ENCODE measurements at regions not wholly inside any gene's neighbourhood (a gene's known extent, or its start where the extent isn't known, plus 50 kb on each side); places are given as distances from the start of the nearest gene placed in this dataset.

GRCh38 chr14:46063872-46064271 lies 587.7 kb downstream of the RPL10L start:
- Histone ChIP-seq H3K4me3 (ENCODE audit: low read length in 3 of 3) (no peak overlapping the region), H3K36me3 (ENCODE audit: control insufficient read depth in 3 of 3, insufficient read depth in 3 of 3, low read length in 3 of 3) (no peaks in the 10 kb centered on the region), H3K27me3 (ENCODE audit: control insufficient read depth in 3 of 3, insufficient read depth in 3 of 3, low read length in 3 of 3) (no peaks in the 10 kb centered on the region), H3K27ac (ENCODE audit: low read depth, low read length) (no peak overlapping the region), H3K4me1 (ENCODE audit: control insufficient read depth in 3 of 3, insufficient read depth in 3 of 3, low read length in 3 of 3) (no peaks in the 10 kb centered on the region), H3K9me3 (ENCODE audit: control insufficient read depth in 3 of 3, low read length in 3 of 3) (no peaks in the 10 kb centered on the region), H3K9ac (ENCODE audit: low read depth in 1 of 3, low read length in 3 of 3) (no peak overlapping the region)

GRCh38 chr14:46058964-46059563 lies 592.5 kb downstream of the RPL10L start:
- H3K27ac ChIP-seq (ENCODE audit: low read depth, low read length) = no peak overlapping the region
- no peaks in the 10 kb centered on the region for H3K27me3 ChIP-seq (ENCODE audit: control insufficient read depth in 3 of 3, insufficient read depth in 3 of 3, low read length in 3 of 3)
- no peaks in the 10 kb centered on the region for H3K4me1 ChIP-seq (ENCODE audit: control insufficient read depth in 3 of 3, insufficient read depth in 3 of 3, low read length in 3 of 3)
- no peak overlapping the region for H3K9ac ChIP-seq (ENCODE audit: low read depth in 1 of 3, low read length in 3 of 3)
- H3K9me3 ChIP-seq (ENCODE audit: control insufficient read depth in 3 of 3, low read length in 3 of 3) = no peaks in the 10 kb centered on the region
- H3K36me3 ChIP-seq (ENCODE audit: control insufficient read depth in 3 of 3, insufficient read depth in 3 of 3, low read length in 3 of 3) = no peaks in the 10 kb centered on the region
- no peak overlapping the region for H3K4me3 ChIP-seq (ENCODE audit: low read length in 3 of 3)

- Histone ChIP-seq H3K36me3 (ENCODE audit: control insufficient read depth in 3 of 3, insufficient read depth in 3 of 3, low read length in 3 of 3) (no peaks in the 10 kb centered on the region), H3K4me1 (ENCODE audit: control insufficient read depth in 3 of 3, insufficient read depth in 3 of 3, low read length in 3 of 3) (no peaks in the 10 kb centered on the region), H3K27ac (ENCODE audit: low read depth, low read length) (no peak overlapping the region), H3K27me3 (ENCODE audit: control insufficient read depth in 3 of 3, insufficient read depth in 3 of 3, low read length in 3 of 3) (no peaks in the 10 kb centered on the region), H3K9me3 (ENCODE audit: control insufficient read depth in 3 of 3, low read length in 3 of 3) (no peaks in the 10 kb centered on the region), H3K4me3 (ENCODE audit: low read length in 3 of 3) (no peak overlapping the region), H3K9ac (ENCODE audit: low read depth in 1 of 3, low read length in 3 of 3) (no peak overlapping the region)
Measured at GRCh38 chr14:46057799-46058198, 593.8 kb downstream of the RPL10L start.

GRCh38 chr14:46054526-46054925 lies 597.1 kb downstream of the RPL10L start:
- no peak overlapping the region for H3K4me3 ChIP-seq (ENCODE audit: low read length in 3 of 3)
- no peaks in the 10 kb centered on the region for H3K36me3 ChIP-seq (ENCODE audit: control insufficient read depth in 3 of 3, insufficient read depth in 3 of 3, low read length in 3 of 3)
- no peaks in the 10 kb centered on the region for H3K9me3 ChIP-seq (ENCODE audit: control insufficient read depth in 3 of 3, low read length in 3 of 3)
- H3K9ac ChIP-seq (ENCODE audit: low read depth in 1 of 3, low read length in 3 of 3) = no peak overlapping the region
- H3K27me3 ChIP-seq (ENCODE audit: control insufficient read depth in 3 of 3, insufficient read depth in 3 of 3, low read length in 3 of 3) = no peaks in the 10 kb centered on the region
- H3K4me1 ChIP-seq (ENCODE audit: control insufficient read depth in 3 of 3, insufficient read depth in 3 of 3, low read length in 3 of 3) = no peaks in the 10 kb centered on the region
- H3K27ac ChIP-seq (ENCODE audit: low read depth, low read length) = no peak overlapping the region

DNA sequence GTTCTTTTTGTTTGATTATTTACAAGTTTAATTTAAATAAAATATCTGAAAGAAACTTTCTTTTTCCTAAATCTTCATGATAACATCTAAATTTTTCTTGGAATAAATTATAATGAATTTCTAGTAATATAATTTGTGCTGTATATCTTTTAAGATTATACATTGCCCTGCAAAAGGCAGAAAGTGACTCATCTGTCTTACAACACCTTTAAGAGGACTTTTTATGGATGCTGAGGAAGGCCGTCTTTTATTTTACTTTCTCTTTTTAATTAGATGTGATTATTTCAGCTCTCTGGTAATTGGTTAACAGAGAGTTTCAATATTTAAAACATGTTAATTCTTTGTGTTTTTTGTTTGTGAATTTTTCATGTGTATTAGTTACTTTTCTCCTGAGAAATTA lies 598.4 kb downstream of the RPL10L start:
- H3K36me3 ChIP-seq (ENCODE audit: control insufficient read depth in 3 of 3, insufficient read depth in 3 of 3, low read length in 3 of 3) = no peaks in the 10 kb centered on the region
- no peaks in the 10 kb centered on the region for H3K27me3 ChIP-seq (ENCODE audit: control insufficient read depth in 3 of 3, insufficient read depth in 3 of 3, low read length in 3 of 3)
- no peaks in the 10 kb centered on the region for H3K4me1 ChIP-seq (ENCODE audit: control insufficient read depth in 3 of 3, insufficient read depth in 3 of 3, low read length in 3 of 3)
- no peak overlapping the region for H3K4me3 ChIP-seq (ENCODE audit: low read length in 3 of 3)
- H3K9ac ChIP-seq (ENCODE audit: low read depth in 1 of 3, low read length in 3 of 3) = no peak overlapping the region
- no peak overlapping the region for H3K27ac ChIP-seq (ENCODE audit: low read depth, low read length)
- no peaks in the 10 kb centered on the region for H3K9me3 ChIP-seq (ENCODE audit: control insufficient read depth in 3 of 3, low read length in 3 of 3)

DNA sequence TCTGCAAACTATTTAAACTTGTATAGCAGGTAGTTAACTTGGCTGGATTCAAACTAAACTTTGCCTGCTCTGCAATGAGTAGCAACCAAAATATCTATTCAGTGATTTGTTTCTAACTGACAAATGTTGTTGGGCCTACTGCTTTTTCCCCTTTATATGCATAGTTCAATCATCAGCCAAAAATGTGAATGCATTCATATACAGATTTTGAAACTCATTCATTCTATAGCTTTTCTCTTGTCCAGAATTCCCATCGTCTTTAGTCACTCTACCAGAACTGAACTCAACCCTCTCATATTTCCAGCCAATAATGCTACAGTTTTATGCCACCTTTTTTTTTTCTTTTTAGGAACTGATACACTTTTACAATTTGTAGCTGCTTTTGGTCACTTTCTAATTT lies 599.8 kb downstream of the RPL10L start:
- H3K27me3 ChIP-seq (ENCODE audit: control insufficient read depth in 3 of 3, insufficient read depth in 3 of 3, low read length in 3 of 3) = no peaks in the 10 kb centered on the region
- no peak overlapping the region for H3K9ac ChIP-seq (ENCODE audit: low read depth in 1 of 3, low read length in 3 of 3)
- no peak overlapping the region for H3K4me3 ChIP-seq (ENCODE audit: low read length in 3 of 3)
- H3K9me3 ChIP-seq (ENCODE audit: control insufficient read depth in 3 of 3, low read length in 3 of 3) = no peaks in the 10 kb centered on the region
- H3K4me1 ChIP-seq (ENCODE audit: control insufficient read depth in 3 of 3, insufficient read depth in 3 of 3, low read length in 3 of 3) = no peaks in the 10 kb centered on the region
- no peak overlapping the region for H3K27ac ChIP-seq (ENCODE audit: low read depth, low read length)
- no peaks in the 10 kb centered on the region for H3K36me3 ChIP-seq (ENCODE audit: control insufficient read depth in 3 of 3, insufficient read depth in 3 of 3, low read length in 3 of 3)

- Histone ChIP-seq H3K9ac (ENCODE audit: low read depth in 1 of 3, low read length in 3 of 3) (no peak overlapping the region), H3K9me3 (ENCODE audit: control insufficient read depth in 3 of 3, low read length in 3 of 3) (no peaks in the 10 kb centered on the region), H3K27ac (ENCODE audit: low read depth, low read length) (no peak overlapping the region), H3K36me3 (ENCODE audit: control insufficient read depth in 3 of 3, insufficient read depth in 3 of 3, low read length in 3 of 3) (no peaks in the 10 kb centered on the region), H3K4me3 (ENCODE audit: low read length in 3 of 3) (no peak overlapping the region), H3K27me3 (ENCODE audit: control insufficient read depth in 3 of 3, insufficient read depth in 3 of 3, low read length in 3 of 3) (no peaks in the 10 kb centered on the region), H3K4me1 (ENCODE audit: control insufficient read depth in 3 of 3, insufficient read depth in 3 of 3, low read length in 3 of 3) (no peaks in the 10 kb centered on the region)
Measured at GRCh38 chr14:46048127-46048526, 603.5 kb downstream of the RPL10L start.

GRCh38 chr14:46036099-46036498 lies 615.5 kb downstream of the RPL10L start:
- Histone ChIP-seq H3K4me1 (ENCODE audit: control insufficient read depth in 3 of 3, insufficient read depth in 3 of 3, low read length in 3 of 3) (no peaks in the 10 kb centered on the region), H3K36me3 (ENCODE audit: control insufficient read depth in 3 of 3, insufficient read depth in 3 of 3, low read length in 3 of 3) (no peaks in the 10 kb centered on the region), H3K27ac (ENCODE audit: low read depth, low read length) (no peak overlapping the region), H3K9ac (ENCODE audit: low read depth in 1 of 3, low read length in 3 of 3) (no peak overlapping the region), H3K4me3 (ENCODE audit: low read length in 3 of 3) (no peak overlapping the region), H3K27me3 (ENCODE audit: control insufficient read depth in 3 of 3, insufficient read depth in 3 of 3, low read length in 3 of 3) (no peaks in the 10 kb centered on the region), H3K9me3 (ENCODE audit: control insufficient read depth in 3 of 3, low read length in 3 of 3) (no peaks in the 10 kb centered on the region)

DNA sequence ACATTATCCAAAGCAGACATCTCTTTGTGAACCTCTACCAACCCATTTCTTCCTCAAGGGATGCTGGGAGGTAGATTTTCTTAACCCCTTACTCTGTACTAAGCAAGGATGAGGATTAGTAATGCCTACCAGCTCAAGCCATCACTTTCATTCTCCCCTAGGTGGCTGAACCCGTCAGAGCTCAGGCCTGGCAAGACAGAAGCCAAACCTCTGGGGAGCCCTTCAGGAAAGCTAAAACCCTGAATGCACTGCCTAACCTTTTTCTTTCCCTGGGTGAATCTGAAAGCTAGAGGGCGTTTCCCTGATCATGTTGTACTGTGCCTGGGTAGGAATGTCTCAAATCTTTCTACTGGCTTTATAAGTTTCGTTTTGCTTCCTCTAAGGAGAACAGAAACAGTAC lies 617.3 kb downstream of the RPL10L start:
- Histone ChIP-seq H3K36me3 (ENCODE audit: control insufficient read depth in 3 of 3, insufficient read depth in 3 of 3, low read length in 3 of 3) (no peaks in the 10 kb centered on the region), H3K9ac (ENCODE audit: low read depth in 1 of 3, low read length in 3 of 3) (no peak overlapping the region), H3K27me3 (ENCODE audit: control insufficient read depth in 3 of 3, insufficient read depth in 3 of 3, low read length in 3 of 3) (no peaks in the 10 kb centered on the region), H3K4me3 (ENCODE audit: low read length in 3 of 3) (no peak overlapping the region), H3K9me3 (ENCODE audit: control insufficient read depth in 3 of 3, low read length in 3 of 3) (no peaks in the 10 kb centered on the region), H3K4me1 (ENCODE audit: control insufficient read depth in 3 of 3, insufficient read depth in 3 of 3, low read length in 3 of 3) (no peaks in the 10 kb centered on the region), H3K27ac (ENCODE audit: low read depth, low read length) (no peak overlapping the region)

GRCh38 chr14:46018846-46019420 lies 632.6 kb downstream of the RPL10L start:
- H3K27me3 ChIP-seq (ENCODE audit: control insufficient read depth in 3 of 3, insufficient read depth in 3 of 3, low read length in 3 of 3) = no peaks in the 10 kb centered on the region
- no peak overlapping the region for H3K27ac ChIP-seq (ENCODE audit: low read depth, low read length)
- H3K36me3 ChIP-seq (ENCODE audit: control insufficient read depth in 3 of 3, insufficient read depth in 3 of 3, low read length in 3 of 3) = no peaks in the 10 kb centered on the region
- no peak overlapping the region for H3K4me3 ChIP-seq (ENCODE audit: low read length in 3 of 3)
- H3K9ac ChIP-seq (ENCODE audit: low read depth in 1 of 3, low read length in 3 of 3) = no peak overlapping the region
- no peaks in the 10 kb centered on the region for H3K4me1 ChIP-seq (ENCODE audit: control insufficient read depth in 3 of 3, insufficient read depth in 3 of 3, low read length in 3 of 3)
- no peaks in the 10 kb centered on the region for H3K9me3 ChIP-seq (ENCODE audit: control insufficient read depth in 3 of 3, low read length in 3 of 3)

All from skeletal muscle tissue (tissue), 3 donors.